Gastrocnemius medialis (tissue), 4 donors: ENCODE measurements at regions not wholly inside any gene's neighbourhood (a gene's known extent, or its start where the extent isn't known, plus 50 kb on each side); places are given as distances from the start of the nearest gene placed in this dataset.

ENCODE experiments used
- ATAC-seq, 2 donors: fragments of 150-250 bp; one replicate each; pipeline ENCODE4 v1.9.1; 2016
- DNase-seq, 2 donors: peaks; one replicate each; pipeline ENCODE4 v3.0.0-alpha.2; 2019
- H3K27ac ChIP-seq, 4 donors: fragments of 200-600 bp; sonication (generic); 1 replicate in 1 of 4; 2 replicates in 3 of 4; pipeline ENCODE4 v1.5.1; 2016 to 2018; ENCODE audit warnings: mild to moderate bottlenecking in 2 of 4, moderate library complexity in 1 of 4
- H3K27me3 ChIP-seq, 3 donors: fragments of 200-600 bp; sonication (generic) in 2 of 3; 1 replicate in 1 of 3; 2 replicates in 2 of 3; pipeline versions ENCODE4 v1.5.1 to v1.6.0; 2016 to 2019; ENCODE audit warnings: mild to moderate bottlenecking in 1 of 3, moderate library complexity in 1 of 3
- H3K36me3 ChIP-seq, 2 donors: fragments of 200-600 bp; sonication (generic) in 1 of 2; one replicate each; pipeline ENCODE4 v1.5.1; 2017 to 2018
- H3K4me1 ChIP-seq, 2 donors: fragments of 200-600 bp; sonication (generic) in 1 of 2; one replicate each; pipeline ENCODE4 v1.5.1; 2016 to 2017; ENCODE audit warnings: mild to moderate bottlenecking in 2 of 2
- H3K4me3 ChIP-seq, 4 donors: fragments of 200-600 bp; sonication (generic) in 3 of 4; 1 replicate in 1 of 4; 2 replicates in 3 of 4; pipeline ENCODE4 v1.5.1; 2016 to 2019; ENCODE audit warnings: mild to moderate bottlenecking in 2 of 4
- H3K9me3 ChIP-seq, 3 donors: fragments of 200-600 bp; sonication (generic) in 2 of 3; 1 replicate in 1 of 3; 2 replicates in 2 of 3; pipeline ENCODE4 v1.5.1; 2016 to 2019
- CTCF ChIP-seq, 5 experiments: fragments of 450-650 bp in 3 of 5; fragments of 200-600 bp in 2 of 5; sonication (generic) in 2 of 5; IDR thresholded peaks in 4 of 5; conservative IDR thresholded peaks in 1 of 5; 1 replicate in 4 of 5; 2 replicates in 1 of 5; pipeline ENCODE4 v1.5.1; 2016 to 2019; ENCODE audit warnings: antibody characterized with exemption in 5 of 5, mild to moderate bottlenecking in 3 of 5, moderate library complexity in 3 of 5
- POLR2A ChIP-seq, 2 donors: fragments of 450-650 bp; IDR thresholded peaks; one replicate each; pipeline ENCODE4 v1.6.1; 2017; ENCODE audit warnings: antibody characterized with exemption in 2 of 2, mild to moderate bottlenecking in 2 of 2, moderate library complexity in 2 of 2
- in situ Hi-C, 4 donors: fragments of 200-750 bp; cut with MboI; loops; one replicate each; pipeline versions ENCODE4 v1.15.0 to v1.8.0; 2017; ENCODE audit warnings: low sequenced_read_pairs in 4 of 4
- intact Hi-C: fragments of 100-400 bp; cut with DNase I; formaldehyde crosslinking; loops from one replicate; pipeline ENCODE4 v1.15.1; 2023; ENCODE audit warnings: low total_unique reads

GRCh38 chr4:151952711-151953254, 192.0 kb upstream of the GATB start:
- Histone ChIP-seq H3K27ac (peak overlapping the region in 1 of 4 donors; percentile 83), H3K27me3 (no peaks in the 10 kb centered on the region), H3K9me3 (no peaks in the 10 kb centered on the region), H3K36me3 (no peaks in the 10 kb centered on the region), H3K4me1 (peaks cover 9 to 19% of the 10 kb centered on the region in 2 donors), H3K4me3 (no peak overlapping the region)
- ATAC-seq (no peak), DNase-seq (no peak)
- intact Hi-C loops (no loop called here), in situ Hi-C loops (no loop called here)
- TF ChIP-seq CTCF (IDR thresholded peaks at IDR 0.05 in 4 of 5, conservative IDR thresholded peaks at IDR 0.05 in 1 of 5) (no peak), POLR2A (IDR thresholded peaks at IDR 0.05) (no peak)

DNA sequence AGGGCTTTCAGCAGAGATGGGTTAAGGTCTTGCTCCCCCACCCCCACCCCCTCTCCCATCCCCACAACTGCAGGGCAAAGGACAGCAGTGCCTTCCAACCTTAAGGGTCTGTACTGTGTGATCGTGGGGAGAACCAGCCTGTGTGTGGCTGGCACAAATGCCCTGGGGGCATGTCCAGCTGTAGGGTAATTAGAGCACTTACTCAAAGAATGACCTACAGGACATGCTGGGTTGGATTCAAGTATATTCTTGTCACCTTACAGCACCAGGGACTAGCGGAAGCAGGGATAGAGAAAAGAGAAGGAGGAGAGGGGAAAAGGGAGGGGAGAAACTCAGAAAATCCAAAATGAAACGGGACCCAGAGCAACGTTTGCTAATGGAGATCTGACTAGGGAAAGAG, 191.3 kb upstream of the GATB start:
- intact Hi-C loops (no loop called here), in situ Hi-C loops (no loop called here)
- Histone ChIP-seq H3K4me3 (no peak overlapping the region), H3K4me1 (peaks cover 9 to 19% of the 10 kb centered on the region in 2 donors), H3K27me3 (no peaks in the 10 kb centered on the region), H3K27ac (peak overlapping the region in 3 of 4 donors; percentile 53 to 83 (median 55)), H3K36me3 (no peaks in the 10 kb centered on the region), H3K9me3 (no peaks in the 10 kb centered on the region)
- no peak for TF ChIP-seq CTCF (IDR thresholded peaks at IDR 0.05 in 4 of 5, conservative IDR thresholded peaks at IDR 0.05 in 1 of 5)
- no peak for TF ChIP-seq POLR2A (IDR thresholded peaks at IDR 0.05)
- peak; percentile 24 for ATAC-seq
- DNase-seq, result no peak

GRCh38 chr4:151951671-151952050, 190.9 kb upstream of the GATB start:
- Histone ChIP-seq H3K9me3 (no peaks in the 10 kb centered on the region), H3K36me3 (no peaks in the 10 kb centered on the region), H3K27me3 (no peaks in the 10 kb centered on the region), H3K27ac (peak overlapping the region; percentile 34 to 83 (median 54)), H3K4me1 (peaks cover 9 to 19% of the 10 kb centered on the region in 2 donors), H3K4me3 (no peak overlapping the region)
- TF ChIP-seq CTCF (IDR thresholded peaks at IDR 0.05 in 4 of 5, conservative IDR thresholded peaks at IDR 0.05 in 1 of 5), result no peak
- ATAC-seq (peak; percentile 65 to 78), DNase-seq (no peak)
- intact Hi-C loops, result no loop called here
- in situ Hi-C loops, result no loop called here

DNA sequence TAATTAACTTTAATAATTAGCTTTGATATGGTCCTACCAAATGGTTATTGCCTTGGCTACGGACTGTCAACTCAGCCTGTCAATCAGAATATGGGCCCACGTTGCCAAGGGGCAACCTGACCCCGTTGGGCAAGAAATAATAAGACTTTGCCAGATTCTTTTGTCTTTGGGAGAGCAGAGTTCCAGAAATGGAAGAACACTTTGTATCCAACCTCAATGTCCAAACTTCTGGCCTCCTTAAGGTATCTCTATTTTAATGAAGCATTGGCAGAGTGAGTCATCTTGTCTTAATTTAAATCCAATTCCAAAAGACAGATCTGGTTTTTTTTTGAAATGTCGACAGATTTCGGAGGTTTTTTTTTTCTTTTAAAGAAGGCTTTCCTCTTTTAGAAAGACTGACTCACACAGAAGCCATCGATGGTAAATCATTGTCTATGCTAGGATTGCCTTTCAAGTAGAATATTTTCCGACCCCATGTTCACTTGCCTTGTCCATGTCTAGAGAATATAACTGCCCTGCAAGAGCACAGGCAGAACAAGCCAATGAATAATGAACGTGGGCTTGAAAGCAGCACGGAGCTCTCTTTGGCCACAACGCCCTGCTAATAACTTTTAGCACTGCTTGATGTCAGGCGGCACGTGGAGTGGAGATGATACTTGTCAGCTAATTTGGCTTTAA, 190.3 kb upstream of the GATB start:
- intact Hi-C loops, result no loop called here
- Histone ChIP-seq H3K4me3 (no peak overlapping the region), H3K36me3 (no peaks in the 10 kb centered on the region), H3K27ac (peak overlapping the region; percentile 34 to 83 (median 54)), H3K4me1 (peaks cover 9 to 19% of the 10 kb centered on the region in 2 donors), H3K27me3 (no peaks in the 10 kb centered on the region), H3K9me3 (no peaks in the 10 kb centered on the region)
- in situ Hi-C loops, result no loop called here
- TF ChIP-seq CTCF (IDR thresholded peaks at IDR 0.05 in 4 of 5, conservative IDR thresholded peaks at IDR 0.05 in 1 of 5) (no peak), POLR2A (IDR thresholded peaks at IDR 0.05) (no peak)
- peak in 1 of 2 donors; percentile 76 for ATAC-seq
- no peak for DNase-seq
